GM21390 (cell line): ENCODE measurements at regions not wholly inside any gene's neighbourhood (a gene's known extent, or its start where the extent isn't known, plus 50 kb on each side); places are given as distances from the start of the nearest gene placed in this dataset.
A peak's percentile ranks its signal among the peaks of the same experiment; 100 is the strongest.
"Not testable (repeated sequence)": the region's sequence is repeated elsewhere in the genome, so short reads cannot be mapped to it uniquely, and the experiment has no call there.

Experiments used
- ATAC-seq: cut with Tn5 transposase; IDR thresholded peaks from one replicate; pipeline ENCODE4 v1.9.1; 2021; ENCODE audit not compliant: unreplicated experiment

DNA sequence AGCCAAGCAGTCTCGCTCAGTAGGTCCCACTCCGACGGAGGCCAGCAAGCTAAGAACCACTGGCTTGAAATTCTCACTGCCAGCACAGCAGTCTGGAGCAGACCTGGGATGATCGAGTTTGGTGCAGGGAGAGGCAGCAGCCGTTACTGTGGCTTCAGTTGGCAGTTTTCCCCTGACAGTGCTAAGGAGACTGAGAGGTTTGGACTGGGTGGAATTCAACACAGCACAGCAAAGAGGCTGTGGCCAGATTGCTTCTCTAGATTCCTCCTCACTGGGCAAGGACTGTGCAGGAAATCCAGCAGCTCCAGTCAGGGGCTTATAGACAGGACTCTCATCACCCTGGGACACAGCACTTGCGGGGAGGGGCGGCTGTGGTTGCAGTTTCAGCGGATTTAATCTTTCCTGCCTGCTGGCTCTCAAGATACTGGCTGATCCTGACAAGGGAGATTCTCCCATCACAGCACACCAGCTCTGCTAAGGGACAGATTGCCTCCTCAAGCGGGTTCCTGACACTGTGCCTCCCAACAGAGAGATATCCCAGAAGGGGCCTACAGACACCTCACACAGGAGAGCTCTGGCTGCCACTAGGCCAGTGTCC, 122.1 kb downstream of the YIPF5 start:
- no peak for ATAC-seq

DNA sequence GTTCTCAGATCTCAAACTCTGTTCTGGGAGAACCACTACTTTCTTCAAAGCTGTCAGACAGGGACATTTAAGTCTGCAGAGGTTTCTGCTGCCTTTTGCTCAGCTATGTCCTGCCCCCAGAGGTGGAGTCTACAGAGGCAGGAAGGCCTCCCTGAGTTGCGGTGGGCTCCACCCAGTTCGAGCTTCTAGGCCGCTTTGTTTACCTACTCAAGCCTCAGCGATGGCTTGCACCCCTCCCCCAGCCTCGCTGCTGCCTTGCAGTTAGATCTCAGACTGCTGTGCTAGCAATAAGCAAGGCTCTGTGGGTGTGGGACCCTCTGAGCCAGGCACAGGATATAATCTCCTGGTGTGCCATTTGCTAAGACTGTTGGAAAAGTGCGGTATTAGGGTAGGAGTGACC, 115.1 kb downstream of the YIPF5 start:
- not testable (repeated sequence) for ATAC-seq

DNA sequence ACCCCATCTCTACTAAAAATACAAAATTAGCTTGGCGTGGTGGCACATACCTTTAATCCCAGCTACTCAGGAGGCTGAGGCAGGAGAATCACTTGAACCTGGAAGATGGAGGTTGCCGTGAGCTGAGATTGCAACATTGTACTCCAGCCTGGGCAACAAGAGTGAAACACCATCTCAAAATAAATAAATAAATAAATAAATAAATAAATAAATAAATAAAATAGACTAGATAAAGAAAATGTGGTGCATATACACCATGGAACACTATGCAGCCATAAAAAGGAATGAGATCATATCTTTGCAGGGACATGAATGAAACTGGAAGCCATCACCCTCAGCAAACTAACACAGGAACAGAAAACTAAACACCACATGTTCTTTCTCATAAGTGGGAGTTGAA, 110.4 kb downstream of the YIPF5 start:
- not testable (repeated sequence) for ATAC-seq

DNA sequence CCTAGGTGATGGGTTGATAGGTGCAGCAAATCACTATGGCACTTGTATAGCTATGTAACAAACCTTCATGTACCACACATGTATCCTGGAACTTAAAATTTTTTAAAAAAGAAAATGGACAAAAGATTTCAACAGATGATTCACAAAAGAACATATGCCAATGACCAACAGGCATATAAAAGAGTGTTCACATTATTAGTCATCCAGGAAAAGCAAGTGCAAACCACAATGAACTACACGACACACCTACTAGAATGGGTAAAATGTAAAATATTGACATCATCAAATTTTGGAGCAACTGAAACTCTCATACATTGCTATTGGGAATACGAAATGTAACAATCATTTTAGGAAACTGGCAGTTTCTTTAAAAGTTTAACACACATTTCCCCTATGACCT, 109.9 kb downstream of the YIPF5 start:
- no peak for ATAC-seq

DNA sequence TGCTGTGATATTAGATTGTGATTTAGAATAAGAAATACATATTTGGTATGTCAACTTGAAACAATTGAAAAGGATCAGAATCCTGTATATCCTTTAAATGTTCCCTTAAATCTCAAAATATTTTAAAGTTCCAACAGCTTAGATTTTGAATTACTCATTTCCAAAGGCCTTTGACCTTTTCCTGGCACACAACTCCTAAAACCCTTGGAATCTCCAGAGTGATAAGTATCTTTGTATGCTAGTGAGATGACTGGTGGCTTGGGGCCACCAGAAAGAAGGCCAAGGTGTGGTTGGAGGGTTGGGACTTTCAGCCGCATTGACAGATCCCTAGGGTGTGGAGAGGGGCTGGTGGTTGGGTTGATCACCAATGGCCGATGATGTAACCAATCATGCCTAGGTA, 104.7 kb downstream of the YIPF5 start:
- ATAC-seq: no peak

DNA sequence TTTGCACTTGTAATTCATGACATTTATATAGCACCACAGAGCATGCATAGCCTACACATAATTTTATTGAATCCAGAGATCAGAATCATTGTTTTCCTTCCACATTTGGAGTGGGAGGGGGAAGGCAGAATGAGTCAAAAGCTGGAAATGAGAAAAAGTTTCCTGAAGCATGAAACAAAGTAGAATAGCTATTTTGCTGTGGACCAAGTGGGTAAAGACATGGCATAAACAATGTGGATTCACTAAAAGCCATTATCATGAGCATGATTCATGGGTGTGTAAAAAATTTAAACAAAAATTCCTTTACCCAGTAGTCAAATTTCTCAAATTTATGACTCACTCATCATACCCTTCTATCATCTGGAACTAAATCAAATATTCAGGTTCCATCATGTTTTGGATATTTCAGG, 97.9 kb downstream of the YIPF5 start:
- ATAC-seq: no peak

DNA sequence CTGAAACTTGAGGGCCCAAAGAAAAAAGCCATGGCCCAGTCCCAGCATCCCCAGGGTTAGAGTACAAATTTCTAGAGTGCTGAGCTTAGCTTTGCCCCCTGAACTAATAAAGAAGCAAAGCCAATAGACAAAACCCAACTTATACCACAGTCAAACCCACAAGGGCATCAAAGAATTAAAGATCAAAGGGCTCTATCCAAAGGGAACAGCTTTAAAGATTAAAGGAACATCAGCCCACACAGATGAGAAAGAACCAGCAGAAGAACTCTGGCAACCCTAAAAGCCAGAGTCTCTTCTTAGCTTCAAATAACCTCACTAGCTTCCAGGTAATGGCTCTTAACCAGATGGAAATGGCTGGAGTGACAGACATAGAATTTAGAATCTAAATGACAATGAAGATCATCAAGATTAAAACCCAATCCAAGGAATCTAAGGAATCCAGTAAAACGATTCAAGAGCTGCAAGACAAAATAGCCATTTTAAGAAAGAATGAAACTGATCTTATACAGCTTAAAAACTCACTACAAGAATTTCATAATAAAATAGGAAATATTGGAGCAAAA, 93.9 kb downstream of the YIPF5 start:
- no peak for ATAC-seq

DNA sequence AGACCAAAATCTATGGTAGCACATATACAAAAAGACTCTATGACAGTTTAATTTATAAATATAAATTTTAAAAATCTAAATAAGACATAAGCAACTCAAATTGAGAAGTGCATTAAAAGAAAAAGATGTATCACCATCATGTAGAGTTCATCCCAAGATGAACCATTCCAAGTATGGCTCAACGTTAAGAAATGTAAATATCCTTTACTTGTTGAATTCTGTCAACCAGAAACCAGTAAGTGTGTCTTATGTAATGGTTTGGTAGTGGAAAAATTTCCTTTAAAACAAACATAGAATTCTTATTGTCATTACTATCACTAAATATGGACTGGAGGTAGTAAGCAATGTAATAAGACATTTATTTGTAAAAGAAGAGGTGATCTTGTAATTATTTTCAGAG, 87.3 kb downstream of the YIPF5 start:
- no peak for ATAC-seq

DNA sequence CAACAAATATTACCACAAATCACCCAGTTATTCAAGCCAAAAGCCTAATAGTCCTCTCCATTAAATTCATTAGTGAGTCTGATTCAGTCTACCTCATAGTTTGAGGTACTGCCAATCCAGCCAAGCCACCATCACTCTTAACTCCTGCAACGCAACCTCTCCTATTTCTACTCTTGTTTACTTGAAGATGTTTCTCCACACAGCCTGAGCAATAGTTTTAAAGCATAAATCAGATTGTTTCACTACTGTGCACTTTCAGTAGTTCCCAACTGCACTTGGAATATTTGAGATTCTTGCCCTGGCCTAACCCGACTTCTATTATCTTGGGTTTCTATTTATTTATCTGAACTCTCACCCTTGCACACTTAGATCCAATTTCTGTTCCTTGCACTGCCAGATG, 85.5 kb downstream of the YIPF5 start:
- no peak for ATAC-seq

DNA sequence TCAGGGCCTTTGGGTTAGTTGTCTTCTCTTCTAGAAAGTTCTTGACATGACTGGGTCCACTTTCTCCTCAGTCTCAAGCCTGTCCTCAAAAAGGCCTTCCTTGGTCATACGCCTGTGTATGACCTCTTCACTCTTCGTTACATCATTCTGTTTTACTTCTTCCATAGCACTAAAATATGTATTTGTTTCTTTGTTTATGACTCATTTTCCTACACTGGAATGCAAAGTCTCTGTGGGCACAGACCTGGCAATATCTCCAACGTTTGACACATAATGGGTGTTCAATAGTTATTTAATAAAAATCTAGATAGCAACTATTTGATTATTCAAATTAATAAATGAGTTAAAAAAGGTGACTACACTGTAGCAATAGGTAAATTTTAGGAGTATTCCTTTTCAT, 85.1 kb downstream of the YIPF5 start:
- no peak for ATAC-seq

DNA sequence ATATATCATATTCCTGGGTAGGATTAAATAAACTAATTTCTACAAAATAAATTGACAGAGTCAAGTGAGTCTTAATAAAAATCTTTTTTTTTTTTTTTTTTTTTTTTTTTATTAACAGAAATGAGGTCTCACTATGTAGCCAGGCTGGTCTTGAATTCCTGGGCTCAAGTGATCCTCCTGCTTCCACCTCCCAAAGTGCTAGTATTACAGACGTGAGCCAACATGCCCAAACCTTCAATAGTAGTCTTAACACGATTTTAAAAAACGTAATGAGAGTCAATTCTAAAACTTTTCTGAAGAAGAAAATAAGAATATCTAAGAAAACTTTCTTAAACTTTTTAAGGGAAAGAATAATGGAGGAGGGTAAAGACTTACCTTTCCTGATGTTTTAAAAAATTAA, 84.2 kb downstream of the YIPF5 start:
- ATAC-seq: no peak

DNA sequence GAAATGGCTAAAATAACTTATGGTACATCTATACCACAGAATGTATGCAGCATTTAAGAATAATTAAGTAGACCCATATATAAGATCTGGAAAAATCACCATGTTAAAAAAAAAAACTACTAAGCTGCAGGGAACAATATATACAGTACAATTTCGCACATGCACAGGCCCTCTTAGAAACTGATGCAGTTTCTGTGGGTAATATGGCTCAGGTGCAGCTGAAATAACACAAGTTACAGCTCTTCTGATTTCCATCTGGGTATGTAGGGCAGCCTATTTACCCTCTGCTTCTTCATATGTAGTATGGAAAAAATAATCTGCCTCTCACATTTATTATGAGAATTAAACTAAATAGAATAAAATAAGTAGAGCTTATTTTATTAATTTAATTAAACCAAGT, 82.9 kb downstream of the YIPF5 start:
- ATAC-seq: no peak

DNA sequence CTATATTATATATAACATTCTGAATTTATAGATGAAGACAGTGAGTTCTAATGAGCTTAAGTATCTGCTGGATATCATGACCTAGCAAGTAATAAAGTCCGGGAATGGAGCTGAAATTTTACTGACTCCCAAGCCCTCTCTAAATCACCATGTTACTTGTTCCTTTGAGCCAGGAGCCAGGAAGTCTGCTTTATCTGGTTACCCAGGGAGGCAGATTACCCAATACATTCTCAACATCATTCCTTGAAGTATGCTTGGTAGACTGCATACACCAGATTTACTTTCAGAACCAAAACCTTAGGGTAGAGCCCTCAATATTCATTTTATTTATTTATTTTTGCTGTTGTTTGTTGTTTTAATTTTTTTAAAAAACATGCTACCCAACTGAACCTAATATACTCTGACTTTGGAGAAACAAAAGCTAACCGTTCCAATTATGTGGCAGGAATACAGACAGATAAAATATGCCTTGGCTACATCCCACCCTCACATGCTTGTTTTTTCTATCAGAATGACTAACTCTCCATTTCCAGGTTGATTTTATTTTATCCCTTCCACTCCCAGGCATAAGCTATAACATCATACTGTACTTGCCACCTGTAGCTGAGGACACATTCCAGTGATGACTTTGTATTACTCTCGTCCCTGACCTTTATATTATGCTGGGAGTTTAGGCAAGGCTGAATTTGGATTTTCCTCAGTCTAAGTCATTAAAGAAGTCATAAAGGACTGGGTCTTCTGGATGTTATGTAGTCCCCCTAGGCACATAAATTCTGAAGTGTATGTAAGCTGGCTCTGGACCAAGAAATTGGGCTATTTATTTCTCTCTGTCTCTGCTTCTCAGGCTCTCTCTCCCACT, 82.0 kb downstream of the YIPF5 start:
- ATAC-seq: no peak

DNA sequence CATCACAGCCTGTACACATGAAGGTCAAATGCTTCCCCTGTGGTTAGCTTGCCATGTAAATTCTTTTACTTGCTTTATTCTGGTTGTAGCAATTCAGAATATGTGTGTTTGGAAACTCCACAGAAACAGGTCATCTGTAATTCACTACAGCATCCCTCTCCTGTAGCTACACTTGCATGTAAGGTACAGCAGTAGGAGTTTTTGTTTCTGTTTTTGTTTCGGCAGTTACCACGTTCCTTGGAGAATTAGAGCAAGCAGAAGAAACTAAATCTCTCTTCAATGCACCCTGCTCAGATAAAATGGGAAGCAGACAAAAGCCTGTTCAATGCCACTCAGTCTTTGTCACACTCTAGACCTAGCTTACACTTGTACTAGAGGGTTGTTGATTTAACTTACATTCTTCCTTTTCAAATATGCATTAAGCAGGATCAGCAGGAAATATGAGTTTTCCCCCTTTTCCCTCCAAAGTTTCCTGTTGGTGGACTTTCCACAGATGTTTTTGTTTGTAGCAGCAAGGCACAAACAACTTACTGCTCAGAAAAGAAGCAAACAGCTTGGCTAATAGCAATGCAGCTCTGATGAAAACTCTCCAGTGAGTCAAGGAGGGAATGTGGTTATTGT, 80.9 kb downstream of the YIPF5 start:
- peak; percentile 74 for ATAC-seq

DNA sequence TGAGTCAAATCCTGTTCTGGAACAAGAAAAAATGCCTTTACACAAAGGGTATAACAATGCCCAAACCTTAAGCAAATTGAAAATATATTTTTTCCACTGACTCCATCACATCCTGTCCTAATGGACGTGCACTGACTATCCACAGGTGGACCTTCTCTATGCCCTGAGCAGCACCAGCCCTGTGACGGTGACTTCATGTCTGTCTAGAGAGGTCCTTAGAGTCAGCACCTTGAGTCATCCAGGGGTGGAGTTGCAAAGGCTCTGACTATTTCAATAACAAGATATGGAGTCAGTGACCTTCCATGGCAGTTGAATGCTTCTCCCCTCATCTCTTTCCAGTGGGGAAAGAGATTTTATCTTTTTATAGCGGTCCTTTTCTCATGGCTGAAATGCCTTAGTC, 78.0 kb downstream of the YIPF5 start:
- no peak for ATAC-seq

DNA sequence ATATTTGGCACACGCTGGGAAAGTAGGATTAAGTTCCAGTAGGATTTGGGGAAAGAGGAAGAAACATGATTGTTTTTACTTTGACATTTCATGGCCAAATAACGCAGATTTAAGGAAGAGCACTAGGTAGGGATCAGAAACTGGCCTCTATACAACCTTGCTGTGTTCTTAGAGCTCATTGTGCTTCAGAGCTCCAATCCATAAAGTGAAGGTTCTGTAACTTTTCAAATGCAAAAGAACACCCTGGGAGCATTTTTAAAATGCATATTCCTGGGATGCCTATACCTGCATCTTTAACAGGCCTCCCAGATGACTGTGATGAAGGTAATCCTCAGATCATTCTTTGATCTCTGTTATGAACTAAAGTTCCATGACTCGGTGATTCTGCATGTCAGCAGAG, 77.1 kb downstream of the YIPF5 start:
- ATAC-seq: no peak

DNA sequence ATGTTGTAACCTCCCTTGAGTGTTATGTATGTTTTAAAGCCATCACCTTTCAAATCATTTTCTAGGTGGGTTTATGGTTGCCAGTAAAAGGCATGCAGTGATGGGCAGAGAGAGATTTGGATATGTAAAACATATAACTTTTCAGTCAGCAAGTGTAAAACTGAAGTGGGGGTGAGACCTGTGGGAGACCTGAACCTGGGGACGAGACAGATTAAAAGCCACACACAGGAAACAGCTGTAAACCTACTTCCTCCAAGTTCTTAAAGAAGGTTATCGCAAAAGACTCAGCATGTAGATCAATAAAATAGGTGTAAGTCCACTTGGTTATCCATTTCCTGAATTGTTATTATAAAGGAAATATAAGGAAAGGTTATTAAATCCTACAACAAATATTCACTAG, 76.6 kb downstream of the YIPF5 start:
- no peak for ATAC-seq

DNA sequence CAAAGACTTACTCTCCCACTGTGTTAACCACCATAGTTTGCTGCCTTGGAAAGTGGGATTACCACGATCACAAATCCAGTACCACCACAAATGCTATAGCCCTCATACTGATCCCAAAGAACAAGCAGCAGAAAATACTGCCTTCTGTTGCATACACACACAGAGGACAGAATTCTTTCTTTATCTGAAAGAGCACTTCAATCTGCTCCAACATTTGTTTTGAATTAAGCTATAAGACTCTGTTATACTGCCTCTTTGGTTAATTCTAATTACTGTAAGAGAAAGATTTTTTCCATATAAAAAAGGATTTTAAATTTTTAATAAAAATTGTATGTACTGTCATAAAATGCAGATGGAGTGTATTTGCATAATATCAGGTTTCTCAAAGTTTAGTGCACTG, 69.8 kb downstream of the YIPF5 start:
- no peak for ATAC-seq

DNA sequence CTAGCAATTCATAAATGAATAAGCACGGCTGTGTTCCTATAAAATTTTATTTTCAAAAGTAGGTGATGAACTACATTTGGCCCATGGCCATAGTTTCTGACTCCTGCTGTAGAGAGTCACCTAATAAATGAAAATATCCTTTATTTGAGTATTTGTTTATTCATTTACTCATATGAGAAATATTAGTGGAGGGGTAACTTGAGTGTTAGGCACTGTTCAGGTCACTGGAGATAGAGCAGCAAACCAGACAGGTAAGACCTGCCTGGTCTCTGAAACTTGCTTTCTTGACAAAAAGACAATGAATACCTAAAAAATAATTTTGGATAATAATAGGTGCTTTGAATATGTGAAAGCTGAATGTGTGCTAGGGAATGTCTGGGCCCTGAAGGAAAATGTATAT, 68.8 kb downstream of the YIPF5 start:
- ATAC-seq: no peak

DNA sequence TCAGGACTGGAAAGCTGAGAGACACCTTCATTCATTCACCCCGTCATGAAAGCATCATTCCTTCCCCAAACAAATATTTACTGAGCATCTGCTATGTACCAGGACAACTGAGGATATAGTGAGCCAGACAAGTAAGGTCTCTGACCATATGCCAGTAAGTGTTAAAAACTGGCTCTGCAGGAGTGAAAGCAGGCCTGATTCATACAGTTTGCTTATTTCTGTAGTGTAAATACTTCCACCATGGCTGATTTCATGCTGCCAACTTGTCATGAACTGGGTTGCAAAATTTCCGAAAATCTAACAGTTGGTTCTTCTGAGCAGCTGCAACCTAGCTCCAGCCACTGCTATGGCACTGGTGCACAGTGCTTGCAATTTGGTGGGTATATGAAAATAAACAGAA, 68.1 kb downstream of the YIPF5 start:
- no peak for ATAC-seq

DNA sequence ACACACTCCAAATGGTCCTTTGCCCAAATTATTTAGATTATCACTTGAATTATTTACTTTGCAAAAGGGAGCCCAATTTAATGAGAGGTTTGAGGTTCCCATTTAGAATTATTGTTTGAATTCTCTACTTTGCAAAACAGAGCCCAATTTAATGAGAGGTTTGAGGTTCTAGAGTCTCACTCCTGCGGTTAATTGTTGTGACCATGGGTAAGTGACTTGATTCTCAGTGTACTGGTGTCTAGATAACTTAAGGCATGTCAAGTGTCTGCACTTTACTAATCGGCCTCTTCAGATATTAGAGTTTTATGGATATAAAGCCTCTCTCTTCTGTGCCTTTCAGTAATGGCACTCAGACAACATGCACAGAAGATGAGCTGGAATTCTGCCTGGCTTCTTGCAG, 67.5 kb downstream of the YIPF5 start:
- no peak for ATAC-seq
